ENCODE measurements at regions not wholly inside any gene's neighbourhood (a gene's known extent, or its start where the extent isn't known, plus 50 kb on each side); places are given as distances from the start of the nearest gene placed in this dataset.
"Not testable (repeated sequence)": the region's sequence is repeated elsewhere in the genome, so short reads cannot be mapped to it uniquely, and the experiment has no call there.

GRCh38 chr4:177818392-177818791, 376.2 kb upstream of the AGA start:
- TF ChIP-seq POLR2A (IDR thresholded peaks at IDR 0.05) = not testable (repeated sequence)
- TF ChIP-seq, protein P1, sequence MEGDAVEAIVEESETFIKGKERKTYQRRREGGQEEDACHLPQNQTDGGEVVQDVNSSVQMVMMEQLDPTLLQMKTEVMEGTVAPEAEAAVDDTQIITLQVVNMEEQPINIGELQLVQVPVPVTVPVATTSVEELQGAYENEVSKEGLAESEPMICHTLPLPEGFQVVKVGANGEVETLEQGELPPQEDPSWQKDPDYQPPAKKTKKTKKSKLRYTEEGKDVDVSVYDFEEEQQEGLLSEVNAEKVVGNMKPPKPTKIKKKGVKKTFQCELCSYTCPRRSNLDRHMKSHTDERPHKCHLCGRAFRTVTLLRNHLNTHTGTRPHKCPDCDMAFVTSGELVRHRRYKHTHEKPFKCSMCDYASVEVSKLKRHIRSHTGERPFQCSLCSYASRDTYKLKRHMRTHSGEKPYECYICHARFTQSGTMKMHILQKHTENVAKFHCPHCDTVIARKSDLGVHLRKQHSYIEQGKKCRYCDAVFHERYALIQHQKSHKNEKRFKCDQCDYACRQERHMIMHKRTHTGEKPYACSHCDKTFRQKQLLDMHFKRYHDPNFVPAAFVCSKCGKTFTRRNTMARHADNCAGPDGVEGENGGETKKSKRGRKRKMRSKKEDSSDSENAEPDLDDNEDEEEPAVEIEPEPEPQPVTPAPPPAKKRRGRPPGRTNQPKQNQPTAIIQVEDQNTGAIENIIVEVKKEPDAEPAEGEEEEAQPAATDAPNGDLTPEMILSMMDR (IDR thresholded peaks at IDR 0.05) = not testable (repeated sequence)
